Ascending aorta (tissue), 2 donors: ENCODE measurements at regions not wholly inside any gene's neighbourhood (a gene's known extent, or its start where the extent isn't known, plus 50 kb on each side); places are given as distances from the start of the nearest gene placed in this dataset.

Source experiments
- DNase-seq, 2 donors: peaks; one replicate each; pipeline ENCODE4 v3.0.0-alpha.2; 2019; ENCODE audit warnings: low spot score in 2 of 2
- H3K27ac ChIP-seq, 2 donors: fragments of 200-600 bp; sonication (generic); one replicate each; pipeline ENCODE4 v1.5.1; 2016 to 2017; ENCODE audit warnings: mild to moderate bottlenecking in 1 of 2
- H3K27me3 ChIP-seq: fragments of 200-600 bp; sonication (generic); one replicate; pipeline ENCODE4 v1.5.1; 2017
- H3K36me3 ChIP-seq, 2 donors: fragments of 200-600 bp; sonication (generic); one replicate each; pipeline ENCODE4 v1.5.1; 2016
- H3K4me1 ChIP-seq, 2 donors: fragments of 200-600 bp; sonication (generic); one replicate each; pipeline ENCODE4 v1.5.1; 2016 to 2017; ENCODE audit warnings: mild to moderate bottlenecking in 1 of 2
- H3K4me3 ChIP-seq, 2 donors: fragments of 200-600 bp; sonication (generic); one replicate each; pipeline ENCODE4 v1.5.1; 2016 to 2017; ENCODE audit warnings: mild to moderate bottlenecking in 1 of 2
- H3K9me3 ChIP-seq, 2 donors: fragments of 200-600 bp; sonication (generic); one replicate each; pipeline ENCODE4 v1.5.1; 2016
- CTCF ChIP-seq, 3 experiments: fragments of 200-600 bp in 2 of 3; fragments of 450-650 bp in 1 of 3; sonication (generic) in 2 of 3; IDR thresholded peaks; one replicate each; pipeline ENCODE4 v1.5.1; 2016 to 2019; ENCODE audit warnings: antibody characterized with exemption in 3 of 3, mild to moderate bottlenecking in 1 of 3, moderate library complexity in 1 of 3
- intact Hi-C: fragments of 100-400 bp; cut with DNase I; formaldehyde crosslinking; loops from one replicate; pipeline ENCODE4 v1.15.1; 2023

GRCh38 chr3:26422415-26422814 lies 200.2 kb upstream of the LRRC3B start:
- no peak for DNase-seq
- intact Hi-C loops: no loop called here
- Histone ChIP-seq H3K27me3 (no peaks in the 10 kb centered on the region), H3K36me3 (no peaks in the 10 kb centered on the region), H3K4me1 (no peaks in the 10 kb centered on the region), H3K4me3 (no peak overlapping the region), H3K9me3 (no peaks in the 10 kb centered on the region), H3K27ac (no peak overlapping the region)
- TF ChIP-seq CTCF (IDR thresholded peaks at IDR 0.05): no peak

GRCh38 chr3:26425076-26425475 lies 197.5 kb upstream of the LRRC3B start:
- DNase-seq: no peak
- no peak for TF ChIP-seq CTCF (IDR thresholded peaks at IDR 0.05)
- no peaks in the 10 kb centered on the region for H3K4me1 ChIP-seq
- no peak overlapping the region for H3K4me3 ChIP-seq
- no peaks in the 10 kb centered on the region for H3K9me3 ChIP-seq
- H3K36me3 ChIP-seq: no peaks in the 10 kb centered on the region
- no peaks in the 10 kb centered on the region for H3K27me3 ChIP-seq
- no peak overlapping the region for H3K27ac ChIP-seq
- intact Hi-C loops: no loop called here

- Histone ChIP-seq H3K4me3 (no peak overlapping the region), H3K4me1 (no peaks in the 10 kb centered on the region), H3K27me3 (no peaks in the 10 kb centered on the region), H3K36me3 (no peaks in the 10 kb centered on the region), H3K9me3 (no peaks in the 10 kb centered on the region), H3K27ac (no peak overlapping the region)
- TF ChIP-seq CTCF (IDR thresholded peaks at IDR 0.05): no peak
- DNase-seq: no peak
- intact Hi-C loops: no loop called here
Measured at GRCh38 chr3:26428992-26429391, 193.6 kb upstream of the LRRC3B start.

GRCh38 chr3:26437678-26438077 lies 184.9 kb upstream of the LRRC3B start:
- H3K9me3 ChIP-seq: no peaks in the 10 kb centered on the region
- H3K27ac ChIP-seq: no peak overlapping the region
- no peaks in the 10 kb centered on the region for H3K27me3 ChIP-seq
- H3K36me3 ChIP-seq: no peaks in the 10 kb centered on the region
- no peak for DNase-seq
- intact Hi-C loops: no loop called here
- TF ChIP-seq CTCF (IDR thresholded peaks at IDR 0.05): no peak
- H3K4me1 ChIP-seq: no peaks in the 10 kb centered on the region
- H3K4me3 ChIP-seq: no peak overlapping the region

- Histone ChIP-seq H3K36me3 (no peaks in the 10 kb centered on the region), H3K4me1 (no peaks in the 10 kb centered on the region), H3K27ac (no peak overlapping the region), H3K27me3 (no peaks in the 10 kb centered on the region), H3K9me3 (no peaks in the 10 kb centered on the region), H3K4me3 (no peak overlapping the region)
- intact Hi-C loops: no loop called here
- no peak for TF ChIP-seq CTCF (IDR thresholded peaks at IDR 0.05)
- DNase-seq: no peak
Measured at GRCh38 chr3:26438325-26438940, 184.1 kb upstream of the LRRC3B start.
